ENCODE measurements at regions not wholly inside any gene's neighbourhood (a gene's known extent, or its start where the extent isn't known, plus 50 kb on each side); places are given as distances from the start of the nearest gene placed in this dataset.

DNA sequence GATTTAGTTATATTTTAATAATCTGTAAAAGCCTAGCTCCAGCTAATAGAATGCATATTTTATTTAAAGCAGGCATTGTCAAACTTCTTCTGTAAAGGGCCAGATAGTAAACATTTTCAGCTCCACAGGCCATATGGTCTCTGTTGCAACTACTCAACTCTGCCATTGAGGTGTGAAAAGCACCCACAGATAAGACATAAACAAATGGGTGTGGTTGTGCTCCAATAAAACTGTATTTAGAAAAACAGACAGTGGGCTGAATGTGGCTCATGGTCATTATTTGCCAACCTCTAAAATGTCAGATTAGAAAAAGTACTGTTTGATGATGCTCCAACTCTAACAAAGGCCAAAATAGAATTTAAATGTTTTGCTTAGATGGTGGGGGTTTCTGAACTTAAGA, 519.9 kb downstream of the RNF144A start:
- H3K27me3 ChIP-seq (ENCODE audit: insufficient read depth, low read length) = no peaks in the 10 kb centered on the region
- H2AK5ac ChIP-seq (ENCODE audit: insufficient read length, low read length) = no peak overlapping the region
- no peak overlapping the region for H3K56ac ChIP-seq (ENCODE audit: insufficient read length, low read depth, low read length)
- H2BK15ac ChIP-seq (ENCODE audit: low read depth, low read length) = no peak overlapping the region
- no peak overlapping the region for H2AFZ ChIP-seq (ENCODE audit: low read length)
- H2BK20ac ChIP-seq (ENCODE audit: low read depth, low read length, poor library complexity, severe bottlenecking) = no peak overlapping the region
- H3K27ac Mint-ChIP-seq = no peak overlapping the region
- no peak overlapping the region for H3K18ac ChIP-seq (ENCODE audit: insufficient read length, low read depth, low read length)
- no peak overlapping the region for H3K9ac ChIP-seq (ENCODE audit: extremely low read depth, insufficient read length, low read length)
- no peaks in the 10 kb centered on the region for H4K20me1 ChIP-seq (ENCODE audit: control insufficient read depth, insufficient read depth, insufficient read length)
- peaks cover 12 to 31% (median 13%) of the 10 kb centered on the region in 3 experiments for H3K36me3 Mint-ChIP-seq (ENCODE audit: insufficient read depth in 1 of 3, low read depth in 3 of 3)
- H3K79me2 ChIP-seq (ENCODE audit: insufficient read depth, low read length) = no peaks in the 10 kb centered on the region
- H3K27ac ChIP-seq (ENCODE audit: insufficient read length, low read depth, low read length) = no peak overlapping the region
- no peak overlapping the region for H4K8ac ChIP-seq (replicated peaks; ENCODE audit: insufficient read length, low read depth, low read length)
- no peaks in the 10 kb centered on the region for H3K23me2 ChIP-seq (ENCODE audit: insufficient read length, low read depth, low read length, poor library complexity, severe bottlenecking)
- H2BK12ac ChIP-seq (ENCODE audit: insufficient read length, low read depth, low read length) = no peak overlapping the region
- DNase-seq = no peak
- TF ChIP-seq, protein P1, sequence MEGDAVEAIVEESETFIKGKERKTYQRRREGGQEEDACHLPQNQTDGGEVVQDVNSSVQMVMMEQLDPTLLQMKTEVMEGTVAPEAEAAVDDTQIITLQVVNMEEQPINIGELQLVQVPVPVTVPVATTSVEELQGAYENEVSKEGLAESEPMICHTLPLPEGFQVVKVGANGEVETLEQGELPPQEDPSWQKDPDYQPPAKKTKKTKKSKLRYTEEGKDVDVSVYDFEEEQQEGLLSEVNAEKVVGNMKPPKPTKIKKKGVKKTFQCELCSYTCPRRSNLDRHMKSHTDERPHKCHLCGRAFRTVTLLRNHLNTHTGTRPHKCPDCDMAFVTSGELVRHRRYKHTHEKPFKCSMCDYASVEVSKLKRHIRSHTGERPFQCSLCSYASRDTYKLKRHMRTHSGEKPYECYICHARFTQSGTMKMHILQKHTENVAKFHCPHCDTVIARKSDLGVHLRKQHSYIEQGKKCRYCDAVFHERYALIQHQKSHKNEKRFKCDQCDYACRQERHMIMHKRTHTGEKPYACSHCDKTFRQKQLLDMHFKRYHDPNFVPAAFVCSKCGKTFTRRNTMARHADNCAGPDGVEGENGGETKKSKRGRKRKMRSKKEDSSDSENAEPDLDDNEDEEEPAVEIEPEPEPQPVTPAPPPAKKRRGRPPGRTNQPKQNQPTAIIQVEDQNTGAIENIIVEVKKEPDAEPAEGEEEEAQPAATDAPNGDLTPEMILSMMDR (conservative IDR thresholded peaks at IDR 0.05) = no peak
- H3K14ac ChIP-seq (ENCODE audit: insufficient read depth, low read length) = no peak overlapping the region
- no peak overlapping the region for H3K4me3 Mint-ChIP-seq
- H4K5ac ChIP-seq (ENCODE audit: insufficient read length, low read depth, low read length) = no peak overlapping the region
- no peak overlapping the region for H3K4ac ChIP-seq (ENCODE audit: low read depth, low read length)
- peaks cover 0 to 4% of the 10 kb centered on the region in 2 experiments; a peak in 2 of 4 replicates for H3K4me1 Mint-ChIP-seq
- no peak overlapping the region for H2BK5ac ChIP-seq (ENCODE audit: insufficient read length, low read length)
- no peaks in the 10 kb centered on the region for H3K79me1 ChIP-seq (ENCODE audit: insufficient read depth, low read depth, low read length, poor library complexity, severe bottlenecking)
- no peak overlapping the region for H2BK120ac ChIP-seq (ENCODE audit: low read depth, low read length, poor library complexity, severe bottlenecking)
- no peaks in the 10 kb centered on the region for H3K4me1 ChIP-seq (ENCODE audit: insufficient read depth, low read length)
- H3K23ac ChIP-seq (ENCODE audit: insufficient read length, low read depth, low read length) = no peak overlapping the region
- peaks cover 10% of the 10 kb centered on the region for H3K27me3 Mint-ChIP-seq (ENCODE audit: low read depth)
- no peaks in the 10 kb centered on the region for H3K9me3 ChIP-seq (ENCODE audit: control insufficient read depth, low read depth, low read length)
- no peak overlapping the region for H4K91ac ChIP-seq (ENCODE audit: insufficient read length, low read depth, low read length)
- peaks cover 13 to 30% of the 10 kb centered on the region in 2 experiments for H3K9me3 Mint-ChIP-seq
- H3T11ph ChIP-seq (ENCODE audit: low read length) = no peak overlapping the region
- no peak overlapping the region for H3K4me2 ChIP-seq (ENCODE audit: insufficient read depth, insufficient read length, low read length)

Measured in H9 (cell line).